ENCODE measurements at regions not wholly inside any gene's neighbourhood (a gene's known extent, or its start where the extent isn't known, plus 50 kb on each side); places are given as distances from the start of the nearest gene placed in this dataset.
"Not testable (repeated sequence)": the region's sequence is repeated elsewhere in the genome, so short reads cannot be mapped to it uniquely, and the experiment has no call there.

GRCh38 chr1:82139751-82140468 lies 339.2 kb downstream of the ADGRL2 start:
- no peak overlapping the region for H3K4me3 ChIP-seq (ENCODE audit: low read depth, low read length)

DNA sequence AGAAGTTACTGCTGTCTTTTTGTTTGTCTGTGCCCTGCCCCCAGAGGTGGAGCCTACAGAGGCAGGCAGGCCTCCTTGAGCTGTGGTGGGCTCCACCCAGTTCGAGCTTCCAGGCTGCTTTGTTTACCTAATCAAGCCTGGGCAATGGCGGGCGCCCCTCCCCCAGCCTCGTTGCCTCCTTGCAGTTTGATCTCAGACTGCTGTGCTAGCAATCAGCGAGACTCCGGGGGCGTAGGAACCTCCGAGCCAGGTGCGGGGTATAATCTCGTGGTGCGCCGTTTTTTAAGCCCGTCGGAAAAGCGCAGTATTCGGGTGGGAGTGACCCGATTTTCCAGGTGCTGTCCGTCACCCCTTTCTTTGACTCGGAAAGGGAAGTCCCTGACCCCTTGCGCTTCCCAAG lies 335.6 kb downstream of the ADGRL2 start:
- not testable (repeated sequence) for DNase-seq (ENCODE audit: low read depth); H3K4me3 ChIP-seq (ENCODE audit: low read depth, low read length)

More at GRCh38 chr1:82139751-82140468, 339.2 kb downstream of the ADGRL2 start:
- TF ChIP-seq, protein P1, sequence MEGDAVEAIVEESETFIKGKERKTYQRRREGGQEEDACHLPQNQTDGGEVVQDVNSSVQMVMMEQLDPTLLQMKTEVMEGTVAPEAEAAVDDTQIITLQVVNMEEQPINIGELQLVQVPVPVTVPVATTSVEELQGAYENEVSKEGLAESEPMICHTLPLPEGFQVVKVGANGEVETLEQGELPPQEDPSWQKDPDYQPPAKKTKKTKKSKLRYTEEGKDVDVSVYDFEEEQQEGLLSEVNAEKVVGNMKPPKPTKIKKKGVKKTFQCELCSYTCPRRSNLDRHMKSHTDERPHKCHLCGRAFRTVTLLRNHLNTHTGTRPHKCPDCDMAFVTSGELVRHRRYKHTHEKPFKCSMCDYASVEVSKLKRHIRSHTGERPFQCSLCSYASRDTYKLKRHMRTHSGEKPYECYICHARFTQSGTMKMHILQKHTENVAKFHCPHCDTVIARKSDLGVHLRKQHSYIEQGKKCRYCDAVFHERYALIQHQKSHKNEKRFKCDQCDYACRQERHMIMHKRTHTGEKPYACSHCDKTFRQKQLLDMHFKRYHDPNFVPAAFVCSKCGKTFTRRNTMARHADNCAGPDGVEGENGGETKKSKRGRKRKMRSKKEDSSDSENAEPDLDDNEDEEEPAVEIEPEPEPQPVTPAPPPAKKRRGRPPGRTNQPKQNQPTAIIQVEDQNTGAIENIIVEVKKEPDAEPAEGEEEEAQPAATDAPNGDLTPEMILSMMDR (conservative IDR thresholded peaks at IDR 0.05; ENCODE audit: low read depth, low read length), result no peak
- peak; percentile 7 for DNase-seq (ENCODE audit: low read depth)

DNA sequence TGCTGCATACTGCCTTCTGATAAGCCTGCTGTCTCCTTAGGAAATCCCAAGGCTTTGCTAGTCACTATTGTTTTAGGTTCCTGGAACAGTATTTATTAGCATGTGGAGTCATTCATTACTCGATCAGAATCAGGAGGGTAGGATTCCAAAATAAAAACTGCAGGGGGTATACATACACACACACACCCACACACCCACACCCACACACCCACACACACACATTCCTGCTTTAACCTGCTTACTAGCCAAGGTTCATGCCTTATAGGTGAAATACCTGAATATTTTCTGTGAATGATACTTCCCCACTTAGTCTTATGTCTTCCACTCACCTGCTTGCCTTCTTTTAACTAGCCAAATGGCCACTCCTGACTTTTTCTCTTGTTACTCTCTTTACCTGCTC lies 325.1 kb downstream of the ADGRL2 start:
- H3K4me3 ChIP-seq (ENCODE audit: low read depth, low read length), result no peak overlapping the region
- no peak for DNase-seq (ENCODE audit: low read depth)
- TF ChIP-seq, protein P1 (conservative IDR thresholded peaks at IDR 0.05; ENCODE audit: low read depth, low read length), result no peak

GRCh38 chr1:82125119-82125518 lies 324.4 kb downstream of the ADGRL2 start:
- no peak for DNase-seq (ENCODE audit: low read depth)
- TF ChIP-seq, protein P1 (conservative IDR thresholded peaks at IDR 0.05; ENCODE audit: low read depth, low read length), result no peak
- H3K4me3 ChIP-seq (ENCODE audit: low read depth, low read length), result no peak overlapping the region

GRCh38 chr1:82121421-82121820 lies 320.7 kb downstream of the ADGRL2 start:
- TF ChIP-seq, protein P1 (conservative IDR thresholded peaks at IDR 0.05; ENCODE audit: low read depth, low read length), result no peak
- H3K4me3 ChIP-seq (ENCODE audit: low read depth, low read length), result no peak overlapping the region
- DNase-seq (ENCODE audit: low read depth), result no peak

DNA sequence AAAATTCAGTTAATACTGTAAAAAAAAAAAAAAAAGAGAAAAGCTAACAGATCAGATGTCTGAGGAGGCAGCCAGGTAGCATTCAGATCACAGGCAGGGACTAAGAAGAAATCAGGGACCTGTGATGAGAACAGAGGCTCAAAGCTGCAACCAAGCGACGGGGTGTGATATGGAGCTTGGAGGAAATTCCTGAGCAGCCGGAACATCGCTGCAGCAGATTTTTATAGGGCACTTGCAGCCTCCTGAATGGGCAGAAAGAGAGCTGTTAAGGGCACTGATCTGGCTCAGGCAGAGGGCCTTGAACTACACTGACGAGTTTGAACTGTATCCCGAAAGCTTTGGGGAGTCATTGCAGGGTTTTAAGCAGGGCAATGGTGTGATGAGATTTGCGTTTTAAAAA lies 315.4 kb downstream of the ADGRL2 start:
- no peak overlapping the region for H3K4me3 ChIP-seq (ENCODE audit: low read depth, low read length)
- TF ChIP-seq, protein P1 (conservative IDR thresholded peaks at IDR 0.05; ENCODE audit: low read depth, low read length), result no peak
- DNase-seq (ENCODE audit: low read depth), result no peak

DNA sequence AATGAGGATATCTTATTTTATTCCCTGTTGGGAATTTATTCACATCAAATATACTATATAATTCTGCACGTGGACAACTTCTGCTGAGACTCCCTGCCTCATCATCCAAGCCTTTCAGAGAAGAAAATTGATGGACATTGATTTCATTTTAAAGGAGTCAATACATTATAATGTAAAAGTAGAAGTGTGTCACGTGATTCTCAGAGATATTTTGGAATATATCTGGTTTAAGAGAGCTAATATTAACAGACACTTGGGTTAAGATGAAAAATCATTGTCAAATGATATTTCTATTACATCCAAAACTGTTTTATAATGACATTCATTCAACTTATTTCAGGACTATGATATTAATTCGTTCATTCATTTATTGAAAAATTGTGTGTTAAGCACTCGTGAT lies 314.2 kb downstream of the ADGRL2 start:
- TF ChIP-seq, protein P1 (conservative IDR thresholded peaks at IDR 0.05; ENCODE audit: low read depth, low read length), result no peak
- DNase-seq (ENCODE audit: low read depth), result no peak

More for the DNA sequence above, 314.2 kb downstream of the ADGRL2 start:
- H3K4me3 ChIP-seq (ENCODE audit: low read depth, low read length), result no peak overlapping the region
